SK-N-SH (cell line): ENCODE measurements at regions not wholly inside any gene's neighbourhood (a gene's known extent, or its start where the extent isn't known, plus 50 kb on each side); places are given as distances from the start of the nearest gene placed in this dataset.

Source experiments
- CTCF ChIA-PET: fragments of 300-600, 350-600 bp; formaldehyde crosslinking; extraction: SDS; loops from one replicate; lab custom pipeline; 2021; lab: Yijun Ruan, JAX
- POLR2A ChIA-PET: fragments of 350-600 bp; sonication (Branson Sonifier 250); formaldehyde crosslinking; extraction: SDS; loops from one replicate; lab custom pipeline; 2020; ENCODE audit warnings: antibody characterized with exemption, inconsistent platforms; lab: Yijun Ruan, JAX
- DNase-seq: peaks from one replicate; pipeline ENCODE4 v3.0.0; 2012
- H2AFZ ChIP-seq: fragments of 200-600 bp; sonication (generic); 2 replicates; pipeline ENCODE4 v1.8.1; 2016; ENCODE audit warnings: antibody characterized with exemption, mild to moderate bottlenecking, low read depth
- H3F3A ChIP-seq: fragments of 200-600 bp; sonication (generic); replicated peaks from 2 replicates; pipeline ENCODE3; 2016; ENCODE audit warnings: antibody characterized with exemption, mild to moderate bottlenecking; ENCODE audit not compliant: insufficient read depth
- H3K27ac ChIP-seq, 2 experiments: fragments of 200-500 bp in 1 of 2; fragments of 200-600 bp in 1 of 2; sonication (Bioruptor generic) in 1 of 2; sonication (generic), shearing (Covaris generic) in 1 of 2; 2 replicates each; pipeline versions ENCODE4 v1.5.1 to v1.6.1; 2014 to 2016; ENCODE audit warnings: low read depth in 2 of 2, inconsistent platforms in 1 of 2, low read length in 1 of 2, mild to moderate bottlenecking in 1 of 2, mixed read lengths in 1 of 2
- H3K27me3 ChIP-seq: fragments of 200-600 bp; sonication (generic), shearing (Covaris generic); 2 replicates; pipeline ENCODE4 v1.6.1; 2016; ENCODE audit warnings: mixed run types; ENCODE audit not compliant: insufficient read depth
- H3K36me3 ChIP-seq, 2 experiments: fragments of 200-500 bp in 1 of 2; fragments of 200-600 bp in 1 of 2; sonication (Bioruptor generic) in 1 of 2; sonication (generic) in 1 of 2; replicated peaks in 1 of 2; 2 replicates each; pipeline versions ENCODE3 to v1.5.1; 2014 to 2016; ENCODE audit warnings: low read length in 1 of 2, mild to moderate bottlenecking in 1 of 2; ENCODE audit not compliant: insufficient read depth in 2 of 2, control insufficient read depth in 1 of 2
- H3K4me1 ChIP-seq, 2 experiments: fragments of 200-500 bp in 1 of 2; fragments of 200-600 bp in 1 of 2; sonication (Bioruptor generic) in 1 of 2; sonication (generic), shearing (Covaris generic) in 1 of 2; 2 replicates each; pipeline versions ENCODE4 v1.5.1 to v1.6.1; 2014 to 2016; ENCODE audit warnings: low read depth in 1 of 2, low read length in 1 of 2, mixed run types in 1 of 2; ENCODE audit not compliant: insufficient read depth in 2 of 2, control insufficient read depth in 1 of 2
- H3K4me2 ChIP-seq: fragments of 200-600 bp; sonication (generic), shearing (Covaris generic); 2 replicates; pipeline ENCODE4 v1.6.1; 2017; ENCODE audit warnings: mixed run types
- H3K4me3 ChIP-seq, 2 experiments: fragments of 200-500 bp in 1 of 2; fragments of 200-600 bp in 1 of 2; sonication (Bioruptor generic) in 1 of 2; sonication (generic), shearing (Covaris generic) in 1 of 2; 2 replicates each; pipeline versions ENCODE4 v1.5.1 to v1.8.1; 2014 to 2016; ENCODE audit warnings: low read depth in 2 of 2, inconsistent platforms in 1 of 2, low read length in 1 of 2, mild to moderate bottlenecking in 1 of 2, mixed read lengths in 1 of 2, moderate library complexity in 1 of 2
- H3K79me2 ChIP-seq: fragments of 200-600 bp; sonication (generic); 2 replicates; pipeline ENCODE4 v1.8.1; 2017; ENCODE audit warnings: mild to moderate bottlenecking; ENCODE audit not compliant: insufficient read depth
- H3K9ac ChIP-seq: fragments of 200-600 bp; sonication (generic); 2 replicates; pipeline ENCODE4 v1.6.1; 2017; ENCODE audit warnings: mixed run types
- H3K9me2 ChIP-seq: fragments of 200-600 bp; sonication (generic); 2 replicates; pipeline ENCODE4 v1.6.1; 2017; ENCODE audit warnings: mixed run types
- H3K9me3 ChIP-seq: fragments of 200-600 bp; sonication (generic); 2 replicates; pipeline ENCODE4 v1.6.1; 2017; ENCODE audit warnings: mixed run types, mild to moderate bottlenecking, moderate library complexity
- H4K20me1 ChIP-seq: fragments of 200-600 bp; sonication (generic); 2 replicates; pipeline ENCODE4 v1.6.1; 2017; ENCODE audit warnings: mild to moderate bottlenecking, mixed run types; ENCODE audit not compliant: insufficient read depth
- CHD2 ChIP-seq: fragments of 150-350 bp; IDR thresholded peaks from 2 replicates; pipeline ENCODE4 v1.6.1; 2018; ENCODE audit warnings: low read length; ENCODE audit not compliant: partially characterized antibody
- FOSL2 ChIP-seq: IDR thresholded peaks from 2 replicates; pipeline ENCODE4 v1.4.0; 2012; ENCODE audit warnings: low read depth, mild to moderate bottlenecking, moderate library complexity, borderline replicate concordance
- FOXM1 ChIP-seq: IDR thresholded peaks from 2 replicates; pipeline ENCODE4 v1.4.0; 2012; ENCODE audit warnings: low read depth, mild to moderate bottlenecking
- GATA2 ChIP-seq: sonication (generic); formaldehyde crosslinking; IDR thresholded peaks from 2 replicates; pipeline ENCODE4 v1.5.0; 2020; ENCODE audit warnings: mild to moderate bottlenecking, missing genetic modification reagents
- MEF2A ChIP-seq: IDR thresholded peaks from 2 replicates; pipeline ENCODE4 v1.4.0; 2012; ENCODE audit warnings: low read depth, borderline replicate concordance
- NFIC ChIP-seq: IDR thresholded peaks from 2 replicates; pipeline ENCODE4 v1.4.0; 2012; ENCODE audit warnings: borderline replicate concordance
- NRF1 ChIP-seq: IDR thresholded peaks from 2 replicates; pipeline ENCODE4 v1.6.1; 2012; ENCODE audit warnings: low read depth, mild to moderate bottlenecking, low read length
- RXRA ChIP-seq: IDR thresholded peaks from 2 replicates; pipeline ENCODE4 v1.4.0; 2012; ENCODE audit warnings: low read depth, mild to moderate bottlenecking, borderline replicate concordance
- SIN3A ChIP-seq: IDR thresholded peaks from 2 replicates; pipeline ENCODE4 v1.6.1; 2012; ENCODE audit warnings: low read depth, mild to moderate bottlenecking, low read length, moderate library complexity, borderline replicate concordance
- TAF1 ChIP-seq: IDR thresholded peaks from 2 replicates; pipeline ENCODE4 v1.6.1; 2012; ENCODE audit warnings: low read depth, mild to moderate bottlenecking, low read length, moderate library complexity, borderline replicate concordance
- TEAD4 ChIP-seq: IDR thresholded peaks from 2 replicates; pipeline ENCODE4 v1.4.0; 2012; ENCODE audit warnings: mild to moderate bottlenecking, borderline replicate concordance; ENCODE audit not compliant: insufficient read depth
- WGBS: methylation state at CpG from one replicate; pipeline ENCODE4 v1.1.6; 2017; ENCODE audit warnings: low lambda C conversion rate; 5-methylcytosine and 5-hydroxymethylcytosine counted together
- TF ChIP-seq, protein P1 (sequence below): fragments of 150-350 bp; IDR thresholded peaks from 2 replicates; pipeline ENCODE4 v1.6.1; 2017; ENCODE audit warnings: antibody characterized with exemption, low read length, low read depth, borderline replicate concordance
- TF ChIP-seq, protein P2 (sequence below): fragments of 200-600 bp; sonication (generic); IDR thresholded peaks from 2 replicates; pipeline ENCODE4 v1.6.1; 2017; ENCODE audit warnings: antibody characterized with exemption, mild to moderate bottlenecking, moderate library complexity
- TF ChIP-seq, protein P3 (sequence below): IDR thresholded peaks from 2 replicates; pipeline ENCODE4 v1.6.1; 2012; ENCODE audit warnings: mild to moderate bottlenecking, low read depth, low read length, moderate library complexity

DNA sequence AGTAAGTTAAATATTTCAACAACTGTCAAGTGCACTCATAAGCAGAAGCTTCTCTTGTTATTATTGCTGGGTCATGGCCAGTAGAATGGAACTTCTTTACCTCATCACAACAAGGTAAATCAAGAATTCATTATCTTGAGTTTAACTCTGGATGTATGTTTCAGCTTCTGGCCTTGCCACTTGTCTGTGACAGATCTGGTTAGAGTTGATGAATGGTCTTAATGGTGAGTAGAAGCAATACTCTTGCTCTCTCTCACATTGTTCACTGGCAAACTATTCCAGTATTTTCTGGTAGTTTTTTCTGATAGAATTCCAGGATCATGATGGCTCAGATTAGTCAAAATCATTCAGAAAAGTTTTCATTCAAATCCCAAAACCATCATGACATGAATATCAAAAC is 51.3 kb upstream of the NR4A2 start:
- no peak overlapping the region for H3K9ac ChIP-seq
- ChIA-PET POLR2A (no interaction called here), CTCF (interaction anchor here (0.8 kb wide), 1 partner anchor 205 kb away, joined by 3 read pairs; no protein-coding TSS in a partner anchor)
- no peaks in the 10 kb centered on the region for H3K36me3 ChIP-seq
- H3K4me2 ChIP-seq, result no peak overlapping the region
- DNase-seq, result no peak
- H4K20me1 ChIP-seq, result no peaks in the 10 kb centered on the region
- H3K4me1 ChIP-seq, result no peaks in the 10 kb centered on the region
- H3K79me2 ChIP-seq, result no peaks in the 10 kb centered on the region
- peaks cover 19% of the 10 kb centered on the region; the same call in 1 of the 2 replicates for H3K27me3 ChIP-seq
- no peak overlapping the region for H3K27ac ChIP-seq
- H3F3A ChIP-seq, result no peaks in the 10 kb centered on the region
- no peaks in the 10 kb centered on the region for H3K9me2 ChIP-seq
- H3K4me3 ChIP-seq, result no peak overlapping the region
- TF ChIP-seq SIN3A (no peak), FOSL2 (no peak), CHD2 (no peak), GATA2 (CRISPR knock-in tag) (no peak), NRF1 (no peak), RXRA (no peak)
- TF ChIP-seq, protein P1, sequence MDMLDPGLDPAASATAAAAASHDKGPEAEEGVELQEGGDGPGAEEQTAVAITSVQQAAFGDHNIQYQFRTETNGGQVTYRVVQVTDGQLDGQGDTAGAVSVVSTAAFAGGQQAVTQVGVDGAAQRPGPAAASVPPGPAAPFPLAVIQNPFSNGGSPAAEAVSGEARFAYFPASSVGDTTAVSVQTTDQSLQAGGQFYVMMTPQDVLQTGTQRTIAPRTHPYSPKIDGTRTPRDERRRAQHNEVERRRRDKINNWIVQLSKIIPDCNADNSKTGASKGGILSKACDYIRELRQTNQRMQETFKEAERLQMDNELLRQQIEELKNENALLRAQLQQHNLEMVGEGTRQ, result no peak
- H2AFZ ChIP-seq, result no peak overlapping the region
- no peaks in the 10 kb centered on the region for H3K9me3 ChIP-seq

DNA sequence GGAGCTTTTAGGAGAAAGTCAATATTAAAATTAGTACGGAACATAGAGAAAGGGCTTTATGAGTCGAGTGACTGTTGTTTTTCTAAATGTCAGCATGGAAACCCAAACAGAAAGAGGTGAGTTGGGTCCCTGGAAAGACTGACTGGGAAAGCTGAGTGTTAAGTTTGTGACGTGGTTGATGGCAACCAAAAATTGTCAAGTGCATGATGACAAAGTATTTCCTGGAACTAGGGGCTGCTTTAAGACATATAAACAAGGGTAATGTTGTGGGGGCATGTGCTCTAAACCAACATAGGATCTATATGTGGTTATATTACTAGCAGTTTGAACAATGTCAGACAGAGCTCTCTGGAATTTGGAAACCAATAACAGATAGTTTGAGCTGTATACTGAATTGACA is 50.9 kb upstream of the GPD2 start:
- DNase-seq, result no peak
- Histone ChIP-seq H3K9me3 (no peaks in the 10 kb centered on the region), H2AFZ (no peak overlapping the region), H3K4me1 (no peaks in the 10 kb centered on the region), H3K36me3 (no peaks in the 10 kb centered on the region), H3K4me2 (no peak overlapping the region), H4K20me1 (no peaks in the 10 kb centered on the region), H3F3A (no peaks in the 10 kb centered on the region), H3K4me3 (no peak overlapping the region), H3K9ac (no peak overlapping the region), H3K27ac (no peak overlapping the region), H3K9me2 (no peaks in the 10 kb centered on the region), H3K27me3 (peaks cover 19% of the 10 kb centered on the region; the same call in 1 of the 2 replicates), H3K79me2 (no peaks in the 10 kb centered on the region)
- WGBS, result 15% methylated on average over 3 of the region's 3 CpGs
- CTCF ChIA-PET, result no interaction called here
- POLR2A ChIA-PET, result no interaction called here
- no peak for TF ChIP-seq MEF2A
- TF ChIP-seq, protein P2, sequence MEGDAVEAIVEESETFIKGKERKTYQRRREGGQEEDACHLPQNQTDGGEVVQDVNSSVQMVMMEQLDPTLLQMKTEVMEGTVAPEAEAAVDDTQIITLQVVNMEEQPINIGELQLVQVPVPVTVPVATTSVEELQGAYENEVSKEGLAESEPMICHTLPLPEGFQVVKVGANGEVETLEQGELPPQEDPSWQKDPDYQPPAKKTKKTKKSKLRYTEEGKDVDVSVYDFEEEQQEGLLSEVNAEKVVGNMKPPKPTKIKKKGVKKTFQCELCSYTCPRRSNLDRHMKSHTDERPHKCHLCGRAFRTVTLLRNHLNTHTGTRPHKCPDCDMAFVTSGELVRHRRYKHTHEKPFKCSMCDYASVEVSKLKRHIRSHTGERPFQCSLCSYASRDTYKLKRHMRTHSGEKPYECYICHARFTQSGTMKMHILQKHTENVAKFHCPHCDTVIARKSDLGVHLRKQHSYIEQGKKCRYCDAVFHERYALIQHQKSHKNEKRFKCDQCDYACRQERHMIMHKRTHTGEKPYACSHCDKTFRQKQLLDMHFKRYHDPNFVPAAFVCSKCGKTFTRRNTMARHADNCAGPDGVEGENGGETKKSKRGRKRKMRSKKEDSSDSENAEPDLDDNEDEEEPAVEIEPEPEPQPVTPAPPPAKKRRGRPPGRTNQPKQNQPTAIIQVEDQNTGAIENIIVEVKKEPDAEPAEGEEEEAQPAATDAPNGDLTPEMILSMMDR, result no peak
- TF ChIP-seq RXRA, result no peak
- TF ChIP-seq NFIC, result no peak
- no peak for TF ChIP-seq TAF1
- no peak for TF ChIP-seq FOXM1
- no peak for TF ChIP-seq CHD2
- no peak for TF ChIP-seq TEAD4
- TF ChIP-seq, protein P3, sequence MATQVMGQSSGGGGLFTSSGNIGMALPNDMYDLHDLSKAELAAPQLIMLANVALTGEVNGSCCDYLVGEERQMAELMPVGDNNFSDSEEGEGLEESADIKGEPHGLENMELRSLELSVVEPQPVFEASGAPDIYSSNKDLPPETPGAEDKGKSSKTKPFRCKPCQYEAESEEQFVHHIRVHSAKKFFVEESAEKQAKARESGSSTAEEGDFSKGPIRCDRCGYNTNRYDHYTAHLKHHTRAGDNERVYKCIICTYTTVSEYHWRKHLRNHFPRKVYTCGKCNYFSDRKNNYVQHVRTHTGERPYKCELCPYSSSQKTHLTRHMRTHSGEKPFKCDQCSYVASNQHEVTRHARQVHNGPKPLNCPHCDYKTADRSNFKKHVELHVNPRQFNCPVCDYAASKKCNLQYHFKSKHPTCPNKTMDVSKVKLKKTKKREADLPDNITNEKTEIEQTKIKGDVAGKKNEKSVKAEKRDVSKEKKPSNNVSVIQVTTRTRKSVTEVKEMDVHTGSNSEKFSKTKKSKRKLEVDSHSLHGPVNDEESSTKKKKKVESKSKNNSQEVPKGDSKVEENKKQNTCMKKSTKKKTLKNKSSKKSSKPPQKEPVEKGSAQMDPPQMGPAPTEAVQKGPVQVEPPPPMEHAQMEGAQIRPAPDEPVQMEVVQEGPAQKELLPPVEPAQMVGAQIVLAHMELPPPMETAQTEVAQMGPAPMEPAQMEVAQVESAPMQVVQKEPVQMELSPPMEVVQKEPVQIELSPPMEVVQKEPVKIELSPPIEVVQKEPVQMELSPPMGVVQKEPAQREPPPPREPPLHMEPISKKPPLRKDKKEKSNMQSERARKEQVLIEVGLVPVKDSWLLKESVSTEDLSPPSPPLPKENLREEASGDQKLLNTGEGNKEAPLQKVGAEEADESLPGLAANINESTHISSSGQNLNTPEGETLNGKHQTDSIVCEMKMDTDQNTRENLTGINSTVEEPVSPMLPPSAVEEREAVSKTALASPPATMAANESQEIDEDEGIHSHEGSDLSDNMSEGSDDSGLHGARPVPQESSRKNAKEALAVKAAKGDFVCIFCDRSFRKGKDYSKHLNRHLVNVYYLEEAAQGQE, result no peak
